ENCODE measurements at regions not wholly inside any gene's neighbourhood (a gene's known extent, or its start where the extent isn't known, plus 50 kb on each side); places are given as distances from the start of the nearest gene placed in this dataset.

DNA sequence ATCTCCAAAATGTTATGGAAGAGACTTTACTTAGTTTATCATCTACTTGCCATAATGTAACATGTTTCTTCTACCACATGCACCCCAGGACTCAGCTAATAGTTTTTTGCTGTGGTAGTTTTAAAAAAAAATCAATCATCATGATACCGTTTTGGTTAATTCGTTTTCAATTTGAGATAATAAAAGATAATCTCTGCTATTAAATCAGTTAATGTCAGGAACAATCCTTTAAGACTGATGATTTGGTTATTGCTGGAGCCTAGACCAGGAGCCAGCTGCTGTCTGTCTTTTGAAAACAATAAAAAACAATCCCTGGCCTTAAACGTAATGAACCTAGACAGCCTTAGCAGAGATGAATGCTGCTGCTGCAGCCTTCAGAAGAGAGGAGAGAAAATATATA, 403.7 kb downstream of the OXSM start:
- TF ChIP-seq, protein P1, sequence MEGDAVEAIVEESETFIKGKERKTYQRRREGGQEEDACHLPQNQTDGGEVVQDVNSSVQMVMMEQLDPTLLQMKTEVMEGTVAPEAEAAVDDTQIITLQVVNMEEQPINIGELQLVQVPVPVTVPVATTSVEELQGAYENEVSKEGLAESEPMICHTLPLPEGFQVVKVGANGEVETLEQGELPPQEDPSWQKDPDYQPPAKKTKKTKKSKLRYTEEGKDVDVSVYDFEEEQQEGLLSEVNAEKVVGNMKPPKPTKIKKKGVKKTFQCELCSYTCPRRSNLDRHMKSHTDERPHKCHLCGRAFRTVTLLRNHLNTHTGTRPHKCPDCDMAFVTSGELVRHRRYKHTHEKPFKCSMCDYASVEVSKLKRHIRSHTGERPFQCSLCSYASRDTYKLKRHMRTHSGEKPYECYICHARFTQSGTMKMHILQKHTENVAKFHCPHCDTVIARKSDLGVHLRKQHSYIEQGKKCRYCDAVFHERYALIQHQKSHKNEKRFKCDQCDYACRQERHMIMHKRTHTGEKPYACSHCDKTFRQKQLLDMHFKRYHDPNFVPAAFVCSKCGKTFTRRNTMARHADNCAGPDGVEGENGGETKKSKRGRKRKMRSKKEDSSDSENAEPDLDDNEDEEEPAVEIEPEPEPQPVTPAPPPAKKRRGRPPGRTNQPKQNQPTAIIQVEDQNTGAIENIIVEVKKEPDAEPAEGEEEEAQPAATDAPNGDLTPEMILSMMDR (IDR thresholded peaks at IDR 0.05), result no peak
- TF ChIP-seq POLR2A (IDR thresholded peaks at IDR 0.05), result no peak

Measured in tibial nerve (tissue), 3 donors.